ENCODE measurements at regions not wholly inside any gene's neighbourhood (a gene's known extent, or its start where the extent isn't known, plus 50 kb on each side); places are given as distances from the start of the nearest gene placed in this dataset.

DNA sequence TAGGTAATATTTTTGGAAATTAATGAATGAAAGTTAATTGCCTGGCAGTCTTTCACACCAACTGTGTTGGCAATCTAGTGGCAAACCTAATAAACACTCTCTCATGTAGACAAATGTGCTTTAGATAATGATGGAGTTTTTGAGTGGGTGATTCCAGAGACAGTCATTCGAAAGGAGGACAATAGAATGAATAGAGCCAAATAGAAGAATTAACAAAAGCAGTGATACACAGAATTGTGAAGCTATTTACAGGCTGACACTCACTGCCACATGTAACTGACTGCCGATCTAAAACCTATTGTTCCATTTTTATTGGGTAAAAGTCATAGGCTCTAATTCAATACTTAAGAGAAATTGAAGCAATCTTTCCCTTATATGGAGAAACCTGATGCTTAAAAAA is 338.5 kb downstream of the PCDH7 start:
- TF ChIP-seq, protein P1, sequence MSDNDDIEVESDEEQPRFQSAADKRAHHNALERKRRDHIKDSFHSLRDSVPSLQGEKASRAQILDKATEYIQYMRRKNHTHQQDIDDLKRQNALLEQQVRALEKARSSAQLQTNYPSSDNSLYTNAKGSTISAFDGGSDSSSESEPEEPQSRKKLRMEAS (IDR thresholded peaks at IDR 0.05) = no peak
- TF ChIP-seq RAD21 (IDR thresholded peaks at IDR 0.05; ENCODE audit: low read depth) = no peak

DNA sequence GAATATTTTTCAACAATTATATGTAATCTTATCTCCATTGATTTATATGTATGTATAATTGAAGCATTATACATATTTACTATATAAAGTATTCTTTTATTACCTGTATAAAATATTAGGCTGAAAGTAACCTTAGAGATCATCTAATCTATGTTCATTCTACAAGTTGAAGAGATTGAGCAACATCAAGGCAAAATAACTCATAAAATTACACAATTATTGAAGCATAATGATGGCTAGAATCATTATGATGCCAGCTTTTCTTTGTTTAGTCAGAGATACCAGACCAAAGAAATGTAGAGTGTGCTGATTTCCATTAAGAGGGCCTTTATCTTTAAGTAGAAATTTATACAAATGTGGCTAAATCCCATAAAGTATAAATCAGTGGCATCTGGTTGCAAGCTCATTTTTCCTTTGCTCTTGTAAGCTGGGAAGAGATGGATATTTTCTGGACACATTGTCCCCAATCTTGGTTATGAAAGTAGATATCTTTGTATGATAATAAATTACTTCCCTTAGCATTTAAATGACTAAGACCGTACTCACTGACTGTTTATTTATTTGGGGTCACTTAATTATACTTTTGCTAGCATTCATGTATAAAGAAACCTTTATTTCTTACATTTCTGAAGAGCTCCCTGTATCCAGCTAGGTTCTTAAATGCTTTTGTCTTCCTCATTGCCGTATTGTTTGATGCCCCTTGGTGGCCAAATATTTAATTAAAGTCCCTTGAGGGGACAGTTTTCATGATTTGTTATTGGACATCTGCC is 339.8 kb downstream of the PCDH7 start:
- TF ChIP-seq EGR1 (IDR thresholded peaks at IDR 0.05) = no peak
- TF ChIP-seq USF1 (IDR thresholded peaks at IDR 0.05) = no peak
- TF ChIP-seq FOXM1 (IDR thresholded peaks at IDR 0.05; ENCODE audit: borderline replicate concordance, low read depth) = no peak
- no peak for TF ChIP-seq TCF12 (IDR thresholded peaks at IDR 0.05; ENCODE audit: low read depth)
- TF ChIP-seq, protein P2, sequence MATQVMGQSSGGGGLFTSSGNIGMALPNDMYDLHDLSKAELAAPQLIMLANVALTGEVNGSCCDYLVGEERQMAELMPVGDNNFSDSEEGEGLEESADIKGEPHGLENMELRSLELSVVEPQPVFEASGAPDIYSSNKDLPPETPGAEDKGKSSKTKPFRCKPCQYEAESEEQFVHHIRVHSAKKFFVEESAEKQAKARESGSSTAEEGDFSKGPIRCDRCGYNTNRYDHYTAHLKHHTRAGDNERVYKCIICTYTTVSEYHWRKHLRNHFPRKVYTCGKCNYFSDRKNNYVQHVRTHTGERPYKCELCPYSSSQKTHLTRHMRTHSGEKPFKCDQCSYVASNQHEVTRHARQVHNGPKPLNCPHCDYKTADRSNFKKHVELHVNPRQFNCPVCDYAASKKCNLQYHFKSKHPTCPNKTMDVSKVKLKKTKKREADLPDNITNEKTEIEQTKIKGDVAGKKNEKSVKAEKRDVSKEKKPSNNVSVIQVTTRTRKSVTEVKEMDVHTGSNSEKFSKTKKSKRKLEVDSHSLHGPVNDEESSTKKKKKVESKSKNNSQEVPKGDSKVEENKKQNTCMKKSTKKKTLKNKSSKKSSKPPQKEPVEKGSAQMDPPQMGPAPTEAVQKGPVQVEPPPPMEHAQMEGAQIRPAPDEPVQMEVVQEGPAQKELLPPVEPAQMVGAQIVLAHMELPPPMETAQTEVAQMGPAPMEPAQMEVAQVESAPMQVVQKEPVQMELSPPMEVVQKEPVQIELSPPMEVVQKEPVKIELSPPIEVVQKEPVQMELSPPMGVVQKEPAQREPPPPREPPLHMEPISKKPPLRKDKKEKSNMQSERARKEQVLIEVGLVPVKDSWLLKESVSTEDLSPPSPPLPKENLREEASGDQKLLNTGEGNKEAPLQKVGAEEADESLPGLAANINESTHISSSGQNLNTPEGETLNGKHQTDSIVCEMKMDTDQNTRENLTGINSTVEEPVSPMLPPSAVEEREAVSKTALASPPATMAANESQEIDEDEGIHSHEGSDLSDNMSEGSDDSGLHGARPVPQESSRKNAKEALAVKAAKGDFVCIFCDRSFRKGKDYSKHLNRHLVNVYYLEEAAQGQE (IDR thresholded peaks at IDR 0.05; ENCODE audit: low read depth) = no peak
- no peak for TF ChIP-seq YY1 (IDR thresholded peaks at IDR 0.05; ENCODE audit: low read depth)
- no peak for TF ChIP-seq CREB1 (IDR thresholded peaks at IDR 0.05; ENCODE audit: low read depth)
- no peak for TF ChIP-seq RAD21 (IDR thresholded peaks at IDR 0.05; ENCODE audit: low read depth)
- TF ChIP-seq CEBPB (IDR thresholded peaks at IDR 0.05) = no peak
- no peak for TF ChIP-seq NFIC (IDR thresholded peaks at IDR 0.05)
- no peak for TF ChIP-seq ZBTB7A (IDR thresholded peaks at IDR 0.05; ENCODE audit: low read depth)
- TF ChIP-seq TEAD4 (IDR thresholded peaks at IDR 0.05) = no peak
- no peak for TF ChIP-seq EP300 (IDR thresholded peaks at IDR 0.05; ENCODE audit: borderline replicate concordance)
- TF ChIP-seq, protein P1 (IDR thresholded peaks at IDR 0.05) = no peak
- no peak for TF ChIP-seq TAF1 (IDR thresholded peaks at IDR 0.05; ENCODE audit: low read depth)

- TF ChIP-seq EP300 (IDR thresholded peaks at IDR 0.05; ENCODE audit: borderline replicate concordance) = no peak
- no peak for TF ChIP-seq TAF1 (IDR thresholded peaks at IDR 0.05; ENCODE audit: low read depth)
- no peak for TF ChIP-seq YY1 (IDR thresholded peaks at IDR 0.05; ENCODE audit: low read depth)
- TF ChIP-seq TEAD4 (IDR thresholded peaks at IDR 0.05) = no peak
- no peak for TF ChIP-seq USF1 (IDR thresholded peaks at IDR 0.05)
Observed at GRCh38 chr4:31065086-31065485, 344.9 kb downstream of the PCDH7 start.

DNA sequence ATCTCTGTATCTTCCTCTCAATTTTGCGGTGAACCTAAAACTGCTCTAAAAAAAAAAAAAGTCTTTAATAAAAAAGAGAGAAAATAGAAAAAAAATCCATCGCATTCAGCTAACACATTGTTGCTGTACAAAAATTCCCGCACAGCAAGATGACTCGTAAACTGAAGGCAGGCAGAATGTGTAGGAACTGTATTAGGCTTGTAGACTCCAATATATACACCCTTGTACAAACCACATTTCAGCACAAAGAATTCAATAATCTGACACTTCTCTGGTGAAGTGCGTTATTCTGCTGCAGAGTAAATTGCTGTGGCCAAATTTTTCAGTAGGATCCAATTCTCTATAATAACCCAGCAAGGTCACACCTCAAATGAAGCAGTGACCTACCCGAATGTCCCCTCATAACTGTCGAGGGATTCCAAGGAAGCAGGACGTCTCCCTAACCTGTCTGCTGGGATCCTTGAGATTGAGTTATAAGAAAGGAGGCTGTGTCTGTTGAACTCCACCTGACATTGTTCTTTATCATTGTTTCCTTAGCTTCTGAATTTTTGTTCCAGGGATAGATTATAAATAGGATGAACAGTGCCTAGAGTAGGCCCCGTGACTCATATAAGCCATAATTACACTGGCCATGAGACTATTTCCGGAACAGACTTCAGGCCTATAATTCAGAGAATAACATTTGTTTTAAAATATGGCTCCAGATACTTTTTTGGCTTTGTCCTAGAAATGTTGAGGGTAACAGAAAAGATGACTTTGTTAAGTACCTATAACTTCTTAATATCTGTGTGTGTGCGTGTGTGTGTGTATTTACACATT is 348.3 kb downstream of the PCDH7 start:
- TF ChIP-seq, protein P2 (IDR thresholded peaks at IDR 0.05; ENCODE audit: low read depth) = no peak
- TF ChIP-seq RAD21 (IDR thresholded peaks at IDR 0.05; ENCODE audit: low read depth) (no peak), TCF12 (IDR thresholded peaks at IDR 0.05; ENCODE audit: low read depth) (no peak), YY1 (IDR thresholded peaks at IDR 0.05; ENCODE audit: low read depth) (no peak), TEAD4 (IDR thresholded peaks at IDR 0.05) (no peak), USF1 (IDR thresholded peaks at IDR 0.05) (no peak), NFIC (IDR thresholded peaks at IDR 0.05) (no peak), CREB1 (IDR thresholded peaks at IDR 0.05; ENCODE audit: low read depth) (no peak), TAF1 (IDR thresholded peaks at IDR 0.05; ENCODE audit: low read depth) (no peak), CEBPB (IDR thresholded peaks at IDR 0.05) (no peak), EGR1 (IDR thresholded peaks at IDR 0.05) (no peak), FOXM1 (IDR thresholded peaks at IDR 0.05; ENCODE audit: borderline replicate concordance, low read depth) (no peak), EP300 (IDR thresholded peaks at IDR 0.05; ENCODE audit: borderline replicate concordance) (no peak)
- TF ChIP-seq, protein P1 (IDR thresholded peaks at IDR 0.05) = no peak

- TF ChIP-seq EGR1 (IDR thresholded peaks at IDR 0.05) (no peak), TCF12 (IDR thresholded peaks at IDR 0.05; ENCODE audit: low read depth) (no peak)
Observed at GRCh38 chr4:31069151-31069550, 349.0 kb downstream of the PCDH7 start.
